AG09309 (cell line): ENCODE measurements at regions not wholly inside any gene's neighbourhood (a gene's known extent, or its start where the extent isn't known, plus 50 kb on each side); places are given as distances from the start of the nearest gene placed in this dataset.
"Not testable (repeated sequence)": the region's sequence is repeated elsewhere in the genome, so short reads cannot be mapped to it uniquely, and the experiment has no call there.

Experiments
- DNase-seq: peaks from one replicate; pipeline ENCODE4 v3.0.0-alpha.2; 2010; ENCODE audit warnings: low read depth
- H3K4me3 ChIP-seq: 2 replicates; pipeline ENCODE4 v1.5.1; 2011; ENCODE audit warnings: mild to moderate bottlenecking, low read depth, low read length, moderate library complexity; ENCODE audit not compliant: control insufficient read depth
- TF ChIP-seq, protein P1 (sequence below): IDR thresholded peaks from 2 replicates; pipeline ENCODE4 v1.5.1; 2011; ENCODE audit warnings: mild to moderate bottlenecking, low read depth, low read length, inconsistent platforms; ENCODE audit not compliant: insufficient read depth, control insufficient read depth; ENCODE audit errors: missing control alignments

GRCh38 chr15:81777546-81777945, 268.3 kb downstream of the MEX3B start:
- TF ChIP-seq, protein P1, sequence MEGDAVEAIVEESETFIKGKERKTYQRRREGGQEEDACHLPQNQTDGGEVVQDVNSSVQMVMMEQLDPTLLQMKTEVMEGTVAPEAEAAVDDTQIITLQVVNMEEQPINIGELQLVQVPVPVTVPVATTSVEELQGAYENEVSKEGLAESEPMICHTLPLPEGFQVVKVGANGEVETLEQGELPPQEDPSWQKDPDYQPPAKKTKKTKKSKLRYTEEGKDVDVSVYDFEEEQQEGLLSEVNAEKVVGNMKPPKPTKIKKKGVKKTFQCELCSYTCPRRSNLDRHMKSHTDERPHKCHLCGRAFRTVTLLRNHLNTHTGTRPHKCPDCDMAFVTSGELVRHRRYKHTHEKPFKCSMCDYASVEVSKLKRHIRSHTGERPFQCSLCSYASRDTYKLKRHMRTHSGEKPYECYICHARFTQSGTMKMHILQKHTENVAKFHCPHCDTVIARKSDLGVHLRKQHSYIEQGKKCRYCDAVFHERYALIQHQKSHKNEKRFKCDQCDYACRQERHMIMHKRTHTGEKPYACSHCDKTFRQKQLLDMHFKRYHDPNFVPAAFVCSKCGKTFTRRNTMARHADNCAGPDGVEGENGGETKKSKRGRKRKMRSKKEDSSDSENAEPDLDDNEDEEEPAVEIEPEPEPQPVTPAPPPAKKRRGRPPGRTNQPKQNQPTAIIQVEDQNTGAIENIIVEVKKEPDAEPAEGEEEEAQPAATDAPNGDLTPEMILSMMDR = no peak
- H3K4me3 ChIP-seq = no peak overlapping the region
- no peak for DNase-seq

- DNase-seq = no peak
- H3K4me3 ChIP-seq = no peak overlapping the region
- TF ChIP-seq, protein P1 = no peak
These were observed 268.8 kb downstream of the MEX3B start for GRCh38 chr15:81776976-81777375.

GRCh38 chr15:81775779-81776178, 270.0 kb downstream of the MEX3B start:
- DNase-seq, H3K4me3 ChIP-seq: not testable (repeated sequence)

GRCh38 chr15:81774309-81774708, 271.5 kb downstream of the MEX3B start:
- no peak for DNase-seq
- TF ChIP-seq, protein P1 = no peak
- H3K4me3 ChIP-seq = no peak overlapping the region

DNA sequence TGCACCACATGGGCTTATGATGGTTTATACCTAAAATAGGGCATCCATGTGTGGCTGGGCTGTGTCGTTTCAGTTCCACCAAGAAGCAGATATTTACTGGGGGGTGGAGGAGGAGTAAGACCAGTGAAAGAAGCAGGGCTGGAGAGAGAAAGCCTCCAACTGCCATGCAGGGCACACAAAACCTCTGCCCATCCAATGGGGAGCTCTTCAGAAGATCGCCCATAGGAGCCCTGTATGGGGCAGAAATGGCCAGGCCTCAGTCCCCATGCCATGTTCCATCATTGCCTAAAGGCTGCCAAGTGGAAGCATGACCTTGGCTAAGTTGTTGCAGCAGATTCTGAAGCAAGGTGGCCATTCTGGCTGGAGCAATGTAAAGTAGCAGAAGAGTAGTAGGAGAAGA, 277.0 kb downstream of the MEX3B start:
- TF ChIP-seq, protein P1 = no peak
- no peak overlapping the region for H3K4me3 ChIP-seq
- DNase-seq = no peak

DNA sequence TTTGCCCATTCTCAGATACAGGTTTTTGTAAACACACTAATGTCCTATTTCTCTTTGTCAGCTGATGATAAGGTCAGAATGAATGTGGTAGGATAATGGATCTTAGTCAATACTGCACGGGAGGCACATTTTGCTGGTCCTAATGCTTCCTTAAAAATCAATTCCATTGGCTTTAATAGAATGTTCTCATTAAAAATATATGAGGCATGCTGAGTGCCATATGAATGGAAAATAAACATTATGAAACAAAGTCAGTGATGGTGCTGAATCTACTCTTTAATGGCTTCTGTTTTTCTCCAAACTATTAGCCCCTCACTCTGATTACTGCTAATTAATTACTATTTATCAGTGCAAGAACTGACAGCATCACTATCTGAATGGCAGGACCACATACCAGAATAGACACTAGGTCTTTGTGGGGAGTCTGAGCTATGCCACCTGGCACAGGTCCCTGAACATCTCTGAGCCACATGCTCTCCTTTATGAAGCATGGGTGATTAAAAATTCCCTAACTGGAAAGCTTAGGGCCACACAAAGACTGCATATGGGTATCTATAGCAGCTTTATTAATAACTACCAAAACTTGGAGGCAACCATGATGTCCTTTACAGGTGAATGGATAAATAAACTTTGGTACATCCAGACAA, 278.9 kb downstream of the MEX3B start:
- TF ChIP-seq, protein P1 = no peak
- DNase-seq = no peak
- H3K4me3 ChIP-seq = no peak overlapping the region

- H3K4me3 ChIP-seq = no peak overlapping the region
- DNase-seq = no peak
- TF ChIP-seq, protein P1 = no peak
These were observed 280.0 kb downstream of the MEX3B start for GRCh38 chr15:81765816-81766215.
